NCI-H1694 (cell line): ENCODE measurements at regions not wholly inside any gene's neighbourhood (a gene's known extent, or its start where the extent isn't known, plus 50 kb on each side); places are given as distances from the start of the nearest gene placed in this dataset.

Source experiments
- DNase-seq: peaks from one replicate; lab custom pipeline; 2025; lab: John Stamatoyannopoulos, UW

- no peak for DNase-seq
These were observed 184.4 kb downstream of the MRPL39 start for GRCh38 chr21:25422610-25423608.

DNA sequence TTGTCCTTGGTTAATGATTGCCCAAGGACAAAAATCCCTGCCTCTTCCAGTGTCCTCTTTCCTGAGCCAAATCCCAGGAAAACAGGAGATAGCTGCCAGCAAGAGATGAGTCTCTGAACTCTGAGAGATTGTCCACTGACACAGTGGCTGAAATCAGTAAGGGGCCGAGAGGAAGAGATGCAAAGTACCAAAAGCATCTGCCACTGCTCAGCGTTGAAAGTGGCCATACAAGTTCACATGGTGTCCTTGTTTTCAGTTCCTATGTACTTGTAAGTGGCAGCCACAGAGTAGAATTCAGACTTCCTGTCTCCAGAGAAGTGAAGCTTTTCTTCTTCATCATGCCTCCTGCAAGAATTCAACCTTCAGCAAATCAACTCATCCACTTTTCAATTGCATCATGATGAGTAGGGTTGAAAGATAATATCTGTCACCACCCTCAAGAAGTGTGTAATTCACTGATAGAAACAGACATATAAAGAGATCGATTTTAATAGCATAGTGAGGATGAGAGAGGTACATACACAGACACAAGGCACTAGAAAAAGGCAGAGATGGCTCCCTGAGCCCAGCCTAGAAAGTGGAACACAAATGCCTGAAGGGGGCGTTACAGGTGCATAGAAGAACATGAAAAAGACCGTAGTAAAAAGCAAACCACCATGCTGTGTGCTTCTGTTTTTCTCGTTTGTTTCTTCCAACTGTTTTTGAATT, 185.8 kb downstream of the MRPL39 start:
- peak; percentile 68 for DNase-seq

- no peak for DNase-seq
These were observed 186.4 kb downstream of the MRPL39 start for GRCh38 chr21:25420831-25421230.

GRCh38 chr21:25416669-25417068, 190.6 kb downstream of the MRPL39 start:
- no peak for DNase-seq

- no peak for DNase-seq
These were observed 195.2 kb downstream of the MRPL39 start for GRCh38 chr21:25412100-25412499.

DNA sequence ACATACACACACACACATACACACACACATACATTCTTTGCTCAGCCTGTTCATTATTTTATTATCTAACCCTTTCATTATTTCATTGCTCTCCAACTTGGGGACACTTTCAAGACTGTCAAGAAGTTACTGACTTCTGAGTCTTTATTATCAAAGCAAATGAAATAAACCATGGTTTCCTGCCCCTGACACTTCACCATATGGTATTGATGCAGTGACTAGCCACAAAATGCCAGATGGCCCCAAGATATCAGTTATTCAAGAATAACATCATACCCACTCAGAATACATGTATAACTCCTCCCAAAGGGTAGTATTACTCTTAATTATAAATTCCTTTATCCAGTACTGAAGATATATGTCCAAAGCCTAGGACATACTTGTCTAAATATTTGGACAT, 197.3 kb downstream of the MRPL39 start:
- peak; percentile 36 for DNase-seq

DNA sequence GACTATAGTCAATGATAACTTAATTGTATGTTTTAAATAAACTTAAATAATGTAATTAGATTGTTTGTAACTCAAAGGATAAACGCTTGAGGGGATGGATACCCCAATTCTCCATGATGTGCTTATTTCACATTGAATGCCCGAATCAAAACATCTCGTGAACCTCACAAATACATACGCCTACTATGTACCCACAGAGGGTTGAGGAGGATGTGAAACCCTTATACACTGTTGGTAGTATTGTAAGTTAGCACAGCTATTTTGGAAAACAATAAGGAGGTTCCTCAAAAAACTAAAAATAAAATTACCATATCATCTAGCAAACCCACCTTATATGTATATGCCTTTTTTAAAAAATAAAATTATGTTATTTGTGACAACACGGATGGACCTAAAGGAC, 198.6 kb downstream of the MRPL39 start:
- DNase-seq = no peak

GRCh38 chr21:25406887-25407579, 200.2 kb downstream of the MRPL39 start:
- DNase-seq = no peak

DNA sequence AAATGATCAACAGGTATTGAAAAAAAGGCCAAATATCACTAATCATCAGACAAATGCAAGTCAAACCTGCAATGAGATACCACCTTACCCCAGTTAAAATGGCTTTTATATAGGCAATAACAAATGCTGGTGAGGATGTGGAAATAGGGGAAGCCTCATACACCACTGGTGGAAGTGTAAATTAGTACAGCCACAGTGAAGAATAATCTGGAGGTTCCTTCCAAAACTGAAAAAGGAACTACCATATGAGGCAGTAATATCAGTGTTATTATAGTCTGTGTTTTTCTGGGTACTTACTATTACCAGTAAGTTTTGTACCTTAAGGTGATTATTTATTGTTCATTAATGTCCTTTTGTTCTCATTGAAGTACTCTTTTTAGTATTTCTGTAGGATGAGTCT, 201.3 kb downstream of the MRPL39 start:
- DNase-seq = no peak

- DNase-seq = no peak
These were observed 204.9 kb downstream of the MRPL39 start for GRCh38 chr21:25402134-25402961.

DNA sequence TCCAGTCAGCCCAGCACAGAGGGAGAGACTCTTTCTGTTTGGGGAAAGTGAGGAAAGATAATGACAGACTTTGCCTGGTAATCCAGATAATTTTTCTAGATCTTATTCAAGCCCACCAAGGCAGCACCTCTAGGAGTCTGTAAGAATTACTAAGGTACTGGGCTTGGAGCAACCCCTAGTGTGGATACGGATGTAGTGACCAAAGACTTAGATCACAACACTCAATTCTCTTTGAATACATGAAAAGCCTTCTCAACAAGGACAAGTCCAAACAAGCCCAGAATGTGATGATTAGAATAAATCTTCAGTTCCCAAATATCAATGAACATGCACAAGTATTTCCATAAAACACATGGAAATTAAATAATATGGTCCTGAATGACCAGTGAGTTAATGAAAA, 206.9 kb downstream of the MRPL39 start:
- DNase-seq = no peak

- DNase-seq = no peak
These were observed 208.7 kb downstream of the MRPL39 start for GRCh38 chr21:25398630-25399029.

- DNase-seq = no peak
These were observed 211.1 kb downstream of the MRPL39 start for GRCh38 chr21:25396135-25396711.

- DNase-seq = no peak
These were observed 215.5 kb downstream of the MRPL39 start for GRCh38 chr21:25391777-25392176.

DNA sequence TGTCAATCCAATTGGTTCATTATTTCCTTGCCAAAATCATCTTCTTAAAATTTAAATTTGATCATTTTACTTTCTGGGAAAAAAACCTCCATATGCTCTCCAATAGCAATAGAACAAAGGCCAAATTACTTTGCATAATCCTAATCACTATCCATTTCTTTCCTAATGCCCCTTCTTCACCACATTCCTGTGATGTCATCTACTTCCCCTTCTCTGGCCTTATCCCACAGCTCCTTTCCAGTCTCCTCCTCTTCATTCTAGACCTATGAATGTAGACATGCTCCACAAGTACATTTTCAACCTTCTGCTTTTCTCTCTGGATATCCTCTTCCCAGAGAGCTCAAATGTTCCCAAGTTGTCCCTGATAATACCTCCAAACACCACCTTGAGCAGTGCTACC, 216.6 kb downstream of the MRPL39 start:
- DNase-seq = no peak

- no peak for DNase-seq
These were observed 219.6 kb downstream of the MRPL39 start for GRCh38 chr21:25387665-25388064.

GRCh38 chr21:25385911-25386474, 221.3 kb downstream of the MRPL39 start:
- peak; percentile 82 for DNase-seq

- DNase-seq = no peak
These were observed 221.9 kb downstream of the MRPL39 start for GRCh38 chr21:25385341-25385740.

DNA sequence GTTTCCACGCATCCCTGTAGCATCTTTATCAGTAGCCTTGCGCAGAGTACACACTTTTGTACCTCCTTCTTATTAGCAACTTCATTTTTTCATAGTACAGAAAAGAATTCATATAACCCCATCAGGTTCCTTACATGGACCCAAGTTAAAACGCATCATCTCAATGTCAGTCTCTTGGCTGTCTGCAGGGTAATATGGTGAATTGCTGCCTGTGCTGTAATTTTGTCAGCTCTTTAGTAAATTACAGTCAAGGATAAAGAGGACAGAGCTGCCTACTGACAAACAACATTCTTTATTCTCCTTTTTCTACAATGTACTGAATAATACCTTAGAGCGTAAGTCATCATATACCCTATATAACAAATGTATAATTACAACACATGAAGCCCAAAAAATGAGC, 222.5 kb downstream of the MRPL39 start:
- DNase-seq = no peak

DNA sequence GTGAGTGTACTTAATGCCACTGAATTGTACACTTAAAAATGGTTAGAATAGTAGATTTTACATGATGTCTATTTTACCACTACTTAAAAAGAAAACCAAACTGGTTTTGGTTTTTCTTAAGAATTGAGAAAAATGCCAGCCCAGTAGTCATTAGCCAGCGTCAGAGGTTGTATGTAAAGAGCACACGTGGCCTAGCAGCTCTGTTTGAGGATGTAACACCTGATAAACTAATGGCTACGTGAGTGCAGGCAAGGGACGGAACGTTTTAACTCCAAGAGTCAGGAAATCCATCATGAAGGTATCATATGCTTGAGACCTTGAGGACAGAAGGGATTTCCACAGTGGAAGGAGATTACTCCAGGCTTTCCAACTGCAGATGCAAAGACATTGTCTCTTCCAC, 223.7 kb downstream of the MRPL39 start:
- no peak for DNase-seq

DNA sequence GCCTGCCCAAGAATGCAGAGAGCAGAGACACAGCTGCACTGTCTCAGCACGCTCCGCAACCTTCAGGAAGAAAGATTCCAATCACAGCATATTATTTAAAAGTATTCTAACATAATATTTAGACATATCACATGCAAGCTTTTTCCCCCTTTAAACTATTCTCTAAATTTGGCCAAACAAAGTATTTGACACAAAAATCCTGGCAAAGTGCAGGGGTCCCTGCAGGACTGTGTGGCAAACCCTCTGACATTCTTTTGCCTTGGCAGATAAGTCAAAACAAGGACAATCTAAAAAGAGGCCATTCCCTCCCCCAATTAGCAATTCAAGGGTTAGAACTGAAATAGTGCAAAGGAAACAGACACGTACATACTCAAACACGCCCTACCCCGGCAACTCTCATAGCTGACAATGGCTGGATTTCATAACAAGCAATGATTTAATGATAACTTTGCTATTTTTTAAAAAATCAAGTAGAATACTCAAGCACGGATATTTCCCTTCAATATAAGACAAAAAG, 225.3 kb downstream of the MRPL39 start:
- DNase-seq = no peak
